ENCODE measurements at regions not wholly inside any gene's neighbourhood (a gene's known extent, or its start where the extent isn't known, plus 50 kb on each side); places are given as distances from the start of the nearest gene placed in this dataset.

DNA sequence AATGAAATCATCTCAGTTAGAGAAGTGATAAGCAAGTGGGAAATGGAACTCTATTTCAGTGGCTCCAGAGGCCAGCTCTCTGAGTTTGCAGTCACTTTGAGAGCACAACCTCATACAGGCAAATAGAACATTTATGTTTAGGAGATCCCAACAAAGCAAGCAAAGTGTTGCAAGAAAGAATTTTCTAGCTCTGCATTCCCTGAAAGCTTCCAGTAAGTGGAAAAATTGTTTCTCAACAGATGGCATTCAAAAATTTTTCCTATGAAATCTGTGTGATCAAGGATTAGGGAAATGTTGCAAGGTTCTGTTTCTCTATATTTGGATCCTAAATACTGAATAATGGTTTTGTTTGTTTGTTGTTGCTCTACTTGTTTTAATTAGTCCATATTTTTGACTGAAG, 764.2 kb upstream of the ZNF608 start:
- Mint-ChIP-seq H3K9me3 (ENCODE audit: unreplicated experiment) (peaks cover 1% of the 10 kb centered on the region), H3K36me3 (ENCODE audit: unreplicated experiment) (no peaks in the 10 kb centered on the region), H3K4me3 (ENCODE audit: unreplicated experiment) (no peak overlapping the region), H3K27ac (ENCODE audit: unreplicated experiment) (no peak overlapping the region), H3K4me1 (ENCODE audit: low read depth, unreplicated experiment) (no peaks in the 10 kb centered on the region), H3K27me3 (ENCODE audit: unreplicated experiment) (no peaks in the 10 kb centered on the region)
- TF ChIP-seq, protein P1, sequence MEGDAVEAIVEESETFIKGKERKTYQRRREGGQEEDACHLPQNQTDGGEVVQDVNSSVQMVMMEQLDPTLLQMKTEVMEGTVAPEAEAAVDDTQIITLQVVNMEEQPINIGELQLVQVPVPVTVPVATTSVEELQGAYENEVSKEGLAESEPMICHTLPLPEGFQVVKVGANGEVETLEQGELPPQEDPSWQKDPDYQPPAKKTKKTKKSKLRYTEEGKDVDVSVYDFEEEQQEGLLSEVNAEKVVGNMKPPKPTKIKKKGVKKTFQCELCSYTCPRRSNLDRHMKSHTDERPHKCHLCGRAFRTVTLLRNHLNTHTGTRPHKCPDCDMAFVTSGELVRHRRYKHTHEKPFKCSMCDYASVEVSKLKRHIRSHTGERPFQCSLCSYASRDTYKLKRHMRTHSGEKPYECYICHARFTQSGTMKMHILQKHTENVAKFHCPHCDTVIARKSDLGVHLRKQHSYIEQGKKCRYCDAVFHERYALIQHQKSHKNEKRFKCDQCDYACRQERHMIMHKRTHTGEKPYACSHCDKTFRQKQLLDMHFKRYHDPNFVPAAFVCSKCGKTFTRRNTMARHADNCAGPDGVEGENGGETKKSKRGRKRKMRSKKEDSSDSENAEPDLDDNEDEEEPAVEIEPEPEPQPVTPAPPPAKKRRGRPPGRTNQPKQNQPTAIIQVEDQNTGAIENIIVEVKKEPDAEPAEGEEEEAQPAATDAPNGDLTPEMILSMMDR (IDR thresholded peaks at IDR 0.05; ENCODE audit: partially characterized antibody, unreplicated experiment): no peak
- DNase-seq: no peak

GRCh38 chr5:125517973-125518550, 771.6 kb upstream of the ZNF608 start:
- Mint-ChIP-seq H3K9me3 (ENCODE audit: unreplicated experiment) (no peaks in the 10 kb centered on the region), H3K36me3 (ENCODE audit: unreplicated experiment) (no peaks in the 10 kb centered on the region), H3K4me1 (ENCODE audit: low read depth, unreplicated experiment) (no peaks in the 10 kb centered on the region), H3K4me3 (ENCODE audit: unreplicated experiment) (no peak overlapping the region), H3K27ac (ENCODE audit: unreplicated experiment) (no peak overlapping the region), H3K27me3 (ENCODE audit: unreplicated experiment) (peaks cover 3% of the 10 kb centered on the region)
- no peak for DNase-seq
- TF ChIP-seq, protein P1 (IDR thresholded peaks at IDR 0.05; ENCODE audit: partially characterized antibody, unreplicated experiment): no peak

GRCh38 chr5:125521289-125521688, 774.9 kb upstream of the ZNF608 start:
- Mint-ChIP-seq H3K36me3 (ENCODE audit: unreplicated experiment) (no peaks in the 10 kb centered on the region), H3K27me3 (ENCODE audit: unreplicated experiment) (peaks cover 3% of the 10 kb centered on the region), H3K4me1 (ENCODE audit: low read depth, unreplicated experiment) (no peaks in the 10 kb centered on the region), H3K9me3 (ENCODE audit: unreplicated experiment) (no peaks in the 10 kb centered on the region), H3K4me3 (ENCODE audit: unreplicated experiment) (no peak overlapping the region), H3K27ac (ENCODE audit: unreplicated experiment) (no peak overlapping the region)
- TF ChIP-seq, protein P1 (IDR thresholded peaks at IDR 0.05; ENCODE audit: partially characterized antibody, unreplicated experiment): no peak
- no peak for DNase-seq

DNA sequence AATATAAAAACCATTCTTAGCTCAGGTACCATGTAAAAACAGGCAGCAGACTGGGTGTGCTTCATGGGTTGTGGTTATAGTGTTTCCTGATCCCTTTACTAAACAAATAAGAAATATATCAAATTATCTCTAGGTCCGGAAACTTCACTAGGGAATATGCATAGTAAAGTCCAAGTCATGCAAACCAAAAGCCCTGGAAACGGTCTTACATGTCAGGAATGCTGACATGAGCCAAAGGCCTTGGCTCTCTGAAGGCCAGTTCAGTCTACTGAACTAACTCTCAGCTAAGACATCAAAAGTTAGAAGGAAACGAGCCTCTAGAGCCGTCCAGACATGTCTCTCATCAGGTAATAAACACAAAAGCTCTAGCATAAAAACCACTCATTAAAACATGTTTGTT, 778.9 kb upstream of the ZNF608 start:
- no peak for DNase-seq
- Mint-ChIP-seq H3K9me3 (ENCODE audit: unreplicated experiment) (no peaks in the 10 kb centered on the region), H3K4me1 (ENCODE audit: low read depth, unreplicated experiment) (peaks cover 2% of the 10 kb centered on the region), H3K4me3 (ENCODE audit: unreplicated experiment) (no peak overlapping the region), H3K27ac (ENCODE audit: unreplicated experiment) (no peak overlapping the region), H3K27me3 (ENCODE audit: unreplicated experiment) (peaks cover 2% of the 10 kb centered on the region), H3K36me3 (ENCODE audit: unreplicated experiment) (no peaks in the 10 kb centered on the region)
- TF ChIP-seq, protein P1 (IDR thresholded peaks at IDR 0.05; ENCODE audit: partially characterized antibody, unreplicated experiment): no peak

GRCh38 chr5:125526966-125527365, 780.5 kb upstream of the ZNF608 start:
- no peak overlapping the region for H3K4me3 Mint-ChIP-seq (ENCODE audit: unreplicated experiment)
- no peaks in the 10 kb centered on the region for H3K9me3 Mint-ChIP-seq (ENCODE audit: unreplicated experiment)
- no peak for DNase-seq
- no peaks in the 10 kb centered on the region for H3K36me3 Mint-ChIP-seq (ENCODE audit: unreplicated experiment)
- no peak overlapping the region for H3K27ac Mint-ChIP-seq (ENCODE audit: unreplicated experiment)
- H3K27me3 Mint-ChIP-seq (ENCODE audit: unreplicated experiment): no peaks in the 10 kb centered on the region
- peaks cover 2% of the 10 kb centered on the region for H3K4me1 Mint-ChIP-seq (ENCODE audit: low read depth, unreplicated experiment)
- TF ChIP-seq, protein P1 (IDR thresholded peaks at IDR 0.05; ENCODE audit: partially characterized antibody, unreplicated experiment): no peak

Measured in glutamatergic neuron (in vitro differentiated cells).